HL-60 (cell line): ENCODE measurements at regions not wholly inside any gene's neighbourhood (a gene's known extent, or its start where the extent isn't known, plus 50 kb on each side); places are given as distances from the start of the nearest gene placed in this dataset.

ENCODE experiments used
- CTCF ChIP-seq: IDR thresholded peaks from one replicate; pipeline ENCODE4 v1.5.1; 2011; ENCODE audit warnings: low read length, control low read depth, inconsistent platforms; ENCODE audit not compliant: insufficient read depth
- GABPA ChIP-seq: IDR thresholded peaks from 2 replicates; pipeline ENCODE4 v1.6.1; 2012; ENCODE audit warnings: low read depth
- POLR2AphosphoS5 ChIP-seq: IDR thresholded peaks from 2 replicates; pipeline ENCODE4 v1.6.1; 2012; ENCODE audit warnings: low read depth
- REST ChIP-seq: IDR thresholded peaks from 2 replicates; pipeline ENCODE4 v1.6.1; 2012; ENCODE audit warnings: low read depth; ENCODE audit not compliant: insufficient replicate concordance

DNA sequence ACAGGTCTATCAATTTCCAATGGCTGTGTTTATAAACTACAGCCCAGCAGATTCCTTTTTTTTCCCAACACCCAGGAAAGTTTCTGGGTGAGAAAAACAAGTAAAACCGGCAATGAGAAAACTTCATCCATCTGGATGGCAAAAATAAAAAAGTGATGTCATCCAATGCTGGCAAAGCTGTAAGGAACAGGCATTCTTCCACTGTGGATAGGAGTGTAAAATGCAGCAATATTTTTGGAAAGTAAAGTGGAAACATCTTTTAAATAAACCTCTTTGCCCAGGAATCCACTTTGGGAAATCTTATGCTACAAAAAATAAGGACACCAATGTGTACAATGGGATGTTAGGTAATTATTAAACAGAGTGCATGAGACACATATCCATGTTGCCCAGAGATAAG lies 102.1 kb upstream of the NT5E start:
- TF ChIP-seq CTCF (no peak), REST (no peak), GABPA (no peak), POLR2AphosphoS5 (no peak)
